K562 (cell line): ENCODE measurements at regions not wholly inside any gene's neighbourhood (a gene's known extent, or its start where the extent isn't known, plus 50 kb on each side); places are given as distances from the start of the nearest gene placed in this dataset.

Experiments
- ATAC-seq: fragments of 200-7000 bp; cut with Tn5 transposase; 3 replicates; pipeline ENCODE4 v1.9.1; 2020; ENCODE audit warnings: moderate library complexity
- BruUV-seq: library from RNA; stranded (reverse); fragments of 400-500 nt; replicated peaks from 2 replicates; lab custom pipeline; 2021; lab: Mats Ljungman, UMichigan
- CTCF ChIA-PET: fragments of 300-600 bp; formaldehyde crosslinking; extraction: SDS; loops from one replicate; lab custom pipeline; 2021; ENCODE audit warnings: low intra/inter-chr PET ratio; lab: Yijun Ruan, JAX
- POLR2A ChIA-PET: fragments of 300-600, 350-650 bp; sonication (Branson Sonifier 250); formaldehyde crosslinking; extraction: SDS; loops from one replicate; lab custom pipeline; 2021; ENCODE audit warnings: antibody characterized with exemption, inconsistent platforms; lab: Yijun Ruan, JAX
- DNase-seq, 4 experiments: peaks; one replicate each; pipeline versions ENCODE4 v3.0.0 to v3.0.0-alpha.2; 2011 to 2018; ENCODE audit warnings: low spot score in 3 of 4, mixed read lengths in 3 of 4; ENCODE audit errors: extremely low read depth in 1 of 4
- FAIRE-seq: peaks from 2 replicates; lab custom pipeline; 2011; peaks lifted over from hg19 to GRCh38; lab: Jason Lieb, UNC
- H2AFZ ChIP-seq: 2 replicates; pipeline ENCODE4 v1.6.0; 2011; ENCODE audit warnings: low read depth, low read length, control low read depth, inconsistent platforms
- H3K27ac ChIP-seq: fragments of 200-600 bp; 3 replicates; pipeline ENCODE4 v1.8.0; 2011; ENCODE audit warnings: low read depth, mild to moderate bottlenecking, control low read depth, inconsistent platforms, low read length, moderate library complexity, mixed read lengths; ENCODE audit errors: extremely low read depth
- H3K27me3 ChIP-seq, 2 experiments: fragments of 300-600 bp in 1 of 2; 2 replicates in 1 of 2; 3 replicates in 1 of 2; pipeline versions ENCODE4 v1.6.0 to v1.8.0; 2011; ENCODE audit warnings: inconsistent platforms in 2 of 2, low read length in 2 of 2, mild to moderate bottlenecking in 1 of 2, mixed read lengths in 1 of 2, moderate library complexity in 1 of 2; ENCODE audit not compliant: control insufficient read depth in 2 of 2, insufficient read depth in 2 of 2
- H3K36me3 ChIP-seq: fragments of 300-600 bp; 3 replicates; pipeline ENCODE4 v1.8.0; 2011; ENCODE audit warnings: mild to moderate bottlenecking, low read length, inconsistent platforms; ENCODE audit not compliant: control insufficient read depth, insufficient read depth
- H3K4me1 ChIP-seq, 2 experiments: fragments of 200-600 bp in 1 of 2; replicated peaks in 1 of 2; 2 replicates in 1 of 2; 3 replicates in 1 of 2; pipeline versions ENCODE4 v1.5.1 to v1.8.0; 2011; ENCODE audit warnings: inconsistent platforms in 2 of 2, low read length in 2 of 2, mild to moderate bottlenecking in 1 of 2, mixed read lengths in 1 of 2, moderate library complexity in 1 of 2; ENCODE audit not compliant: control insufficient read depth in 2 of 2, insufficient read depth in 2 of 2
- H3K4me2 ChIP-seq: 2 replicates; pipeline ENCODE4 v1.6.1; 2011; ENCODE audit warnings: low read length, control low read depth, inconsistent platforms, mixed read lengths; ENCODE audit not compliant: insufficient read depth
- H3K4me3 ChIP-seq: fragments of 200-600 bp; sonication (generic), shearing (Covaris generic); 2 replicates; pipeline ENCODE4 v1.5.1; 2016; ENCODE audit warnings: control low read depth, inconsistent platforms
- H3K79me2 ChIP-seq: fragments of 200-600 bp; 3 replicates; pipeline ENCODE4 v1.8.0; 2011; ENCODE audit warnings: low read length, inconsistent platforms; ENCODE audit not compliant: control insufficient read depth, insufficient read depth
- H3K9ac ChIP-seq, 2 experiments: 2 replicates each; pipeline versions ENCODE4 v1.6.0 to v1.6.1; 2011; ENCODE audit warnings: low read depth in 2 of 2, low read length in 2 of 2, control low read depth in 1 of 2, inconsistent platforms in 1 of 2, mild to moderate bottlenecking in 1 of 2, mixed read lengths in 1 of 2; ENCODE audit not compliant: insufficient read depth in 1 of 2
- H3K9me1 ChIP-seq: one replicate; pipeline ENCODE4 v1.6.0; 2011; ENCODE audit warnings: inconsistent platforms, mild to moderate bottlenecking, low read length, moderate library complexity; ENCODE audit not compliant: control insufficient read depth, insufficient read depth
- H3K9me3 ChIP-seq: replicated peaks from 2 replicates; pipeline ENCODE4 v1.5.1; 2011; ENCODE audit warnings: low read depth, low read length, inconsistent platforms; ENCODE audit not compliant: control insufficient read depth, insufficient read depth
- H4K20me1 ChIP-seq: replicated peaks from 2 replicates; pipeline ENCODE4 v1.6.1; 2011; ENCODE audit warnings: low read length, inconsistent platforms, mixed read lengths; ENCODE audit not compliant: control insufficient read depth, insufficient read depth
- E2F8 ChIP-seq: fragments of 450-650 bp; IDR thresholded peaks from 2 replicates; pipeline ENCODE4 v1.7.1; 2018; ENCODE audit warnings: mild to moderate bottlenecking, low read depth; ENCODE audit not compliant: partially characterized antibody
- ETV5 ChIP-seq: sonication (generic); formaldehyde crosslinking; IDR thresholded peaks from 2 replicates; pipeline ENCODE4 v1.4.0; 2020; ENCODE audit warnings: low read depth, mild to moderate bottlenecking, missing genetic modification reagents
- FOXA3 ChIP-seq, 2 experiments: fragments of 450-650 bp in 1 of 2; sonication (generic) in 1 of 2; formaldehyde crosslinking; IDR thresholded peaks in 1 of 2; conservative IDR thresholded peaks in 1 of 2; 2 replicates each; pipeline versions ENCODE4 v1.4.0 to v1.8.0; 2020 to 2022; ENCODE audit warnings: mild to moderate bottlenecking in 2 of 2, missing genetic modification reagents in 1 of 2
- GTF2E2 ChIP-seq: fragments of 200-800 bp; sonication (Bioruptor generic); IDR thresholded peaks from 2 replicates; pipeline ENCODE4 v1.6.1; 2016; ENCODE audit warnings: missing genetic modification characterization, missing compliant biosample characterization
- MED1 ChIP-seq: sonication (generic); formaldehyde crosslinking; IDR thresholded peaks from 2 replicates; pipeline ENCODE4 v1.8.1; 2023; ENCODE audit warnings: missing genetic modification reagents, borderline replicate concordance
- MYNN ChIP-seq, 2 experiments: sonication (generic); formaldehyde crosslinking in 1 of 2; IDR thresholded peaks; 2 replicates each; pipeline versions ENCODE4 v1.5.0 to v1.6.1; 2016 to 2020; ENCODE audit warnings: antibody characterized with exemption in 1 of 2, missing genetic modification reagents in 1 of 2
- PHB ChIP-seq: fragments of 250-450 bp; sonication (Bioruptor Pico); IDR thresholded peaks from 2 replicates; pipeline ENCODE4 v1.5.0; 2021
- POLR2B ChIP-seq: fragments of 450-650 bp; IDR thresholded peaks from 2 replicates; pipeline ENCODE4 v1.6.1; 2018; ENCODE audit warnings: low read depth; ENCODE audit not compliant: partially characterized antibody
- PTBP1 ChIP-seq: fragments of 200-400 bp; formaldehyde crosslinking; IDR thresholded peaks from 2 replicates; pipeline ENCODE4 v1.6.1; 2017; ENCODE audit warnings: low read depth, low read length
- SRSF1 ChIP-seq: fragments of 200-400 bp; formaldehyde crosslinking; IDR thresholded peaks from 2 replicates; pipeline ENCODE4 v1.6.1; 2017; ENCODE audit warnings: mild to moderate bottlenecking, low read depth, low read length, moderate library complexity
- TFAP4 ChIP-seq: sonication (generic); formaldehyde crosslinking; IDR thresholded peaks from 2 replicates; pipeline ENCODE4 v1.8.0; 2022; ENCODE audit warnings: missing genetic modification reagents, mild to moderate bottlenecking, moderate library complexity, borderline replicate concordance
- ZEB2 ChIP-seq: fragments of 450-650 bp; IDR thresholded peaks from 2 replicates; pipeline ENCODE4 v1.6.1; 2016
- ZNF384 ChIP-seq: IDR thresholded peaks from 2 replicates; pipeline ENCODE4 v1.6.1; 2012; ENCODE audit warnings: low read depth, low read length, improper control_type of control experiment
- ZNF41 ChIP-seq: fragments of 250-450 bp; sonication (Bioruptor Pico); conservative IDR thresholded peaks from 2 replicates; pipeline ENCODE4 v1.4.0; 2020; ENCODE audit warnings: mild to moderate bottlenecking
- ZNF77 ChIP-seq: fragments of 250-450 bp; sonication (Bioruptor Pico); IDR thresholded peaks from 2 replicates; pipeline ENCODE4 v1.5.0; 2020
- WGBS: fragments of 100-300 bp; shearing (Covaris generic); methylation state at CpG from one replicate; pipeline ENCODE4 v1.1.6; 2016; ENCODE audit warnings: low coverage, mixed read lengths; ENCODE audit not compliant: insufficient coverage; ENCODE audit errors: missing lambda C conversion rate; 5-methylcytosine and 5-hydroxymethylcytosine counted together
- in situ Hi-C: fragments of 300-500 bp; cut with MboI; formaldehyde crosslinking; loops from 4 replicates; pipeline ENCODE4 v1.15.0; 2018; ENCODE audit warnings: inconsistent platforms, mixed read lengths
- intact Hi-C: fragments of 100-400 bp; cut with micrococcal nuclease; formaldehyde crosslinking; loops from 2 replicates; pipeline ENCODE4 v1.14.2; 2022

GRCh38 chr14:27327095-27327494 is 729.3 kb upstream of the NOVA1 start:
- in situ Hi-C loops = no loop called here

More at GRCh38 chr14:27327095-27327494, 729.3 kb upstream of the NOVA1 start:
- TF ChIP-seq TFAP4 (CRISPR knock-in tag) (no peak), ZEB2 (no peak), GTF2E2 (tag) (no peak), ZNF77 (CRISPR knock-in tag) (no peak), FOXA3 (CRISPR knock-in tag; conservative IDR thresholded peaks at IDR 0.05 in 1 of 2, IDR thresholded peaks at IDR 0.05 in 1 of 2) (no peak), E2F8 (no peak), PHB (no peak), POLR2B (no peak), ZNF41 (CRISPR knock-in tag) (no peak), SRSF1 (no peak), ZNF384 (no peak), MYNN (IDR thresholded peaks at IDR 0.05) (no peak), MYNN (CRISPR knock-in tag; IDR thresholded peaks at IDR 0.05) (no peak), ETV5 (CRISPR knock-in tag) (no peak), MED1 (CRISPR knock-in tag) (no peak), PTBP1 (no peak)
- Histone ChIP-seq H3K9me3 (no peaks in the 10 kb centered on the region), H4K20me1 (no peaks in the 10 kb centered on the region), H3K36me3 (no peaks in the 10 kb centered on the region), H3K4me1 (no peaks in the 10 kb centered on the region), H3K27me3 (no peaks in the 10 kb centered on the region), H3K4me3 (no peak overlapping the region), H2AFZ (no peak overlapping the region), H3K9ac (no peak overlapping the region), H3K27ac (no peak overlapping the region), H3K9me1 (no peaks in the 10 kb centered on the region), H3K4me2 (no peak overlapping the region), H3K79me2 (no peaks in the 10 kb centered on the region)
- ATAC-seq (no peak), FAIRE-seq (no peak), DNase-seq (no peak)
- POLR2A ChIA-PET = interaction anchor here (0.6 kb wide), 1 partner anchor 454 kb away, joined by 3 read pairs; no protein-coding TSS in a partner anchor
- intact Hi-C loops = no loop called here
- no TSS peak for BruUV-seq
- CTCF ChIA-PET = no interaction called here
- 0% methylated on average over 3 of the region's 3 CpGs for WGBS
